IMR-90 (cell line): ENCODE measurements at regions not wholly inside any gene's neighbourhood (a gene's known extent, or its start where the extent isn't known, plus 50 kb on each side); places are given as distances from the start of the nearest gene placed in this dataset.

ENCODE experiments used
- ATAC-seq: fragments of 200-7000 bp; cut with Tn5 transposase; 2 replicates; pipeline ENCODE4 v1.9.1; 2020; ENCODE audit warnings: low read depth, mild to moderate bottlenecking, moderate library complexity
- BruUV-seq: library from RNA; stranded (reverse); fragments of 400-500 nt; replicated peaks from 2 replicates; lab custom pipeline; 2021; lab: Mats Ljungman, UMichigan
- CTCF ChIA-PET: fragments of 300-600 bp; formaldehyde crosslinking; extraction: SDS; loops from one replicate; lab custom pipeline; 2021; ENCODE audit warnings: antibody characterized with exemption; lab: Yijun Ruan, JAX
- POLR2A ChIA-PET: fragments of 300-600 bp; sonication (Branson Sonifier 250); formaldehyde crosslinking; loops from one replicate; lab custom pipeline; 2022; ENCODE audit warnings: antibody characterized with exemption; ENCODE audit not compliant: unreplicated experiment; lab: Charles Lee
- DNase-seq: peaks from one replicate; pipeline ENCODE4 v3.0.0; 2013
- H2AFZ ChIP-seq: replicated peaks from 2 replicates; pipeline ENCODE3; 2013; ENCODE audit warnings: low read length, mild to moderate bottlenecking; ENCODE audit not compliant: poor library complexity
- H2AK5ac ChIP-seq: 2 replicates; pipeline ENCODE4 v1.6.1; 2013; ENCODE audit warnings: low read depth, low read length, inconsistent platforms
- H2AK9ac ChIP-seq: replicated peaks from 2 replicates; pipeline ENCODE3; 2013; ENCODE audit warnings: mild to moderate bottlenecking, low read depth, low read length, moderate library complexity; ENCODE audit not compliant: poor library complexity
- H2BK120ac ChIP-seq: 2 replicates; pipeline ENCODE4 v1.6.1; 2013; ENCODE audit warnings: low read depth, low read length, inconsistent platforms
- H2BK15ac ChIP-seq: 3 replicates; pipeline ENCODE4 v1.6.1; 2013; ENCODE audit warnings: low read depth, low read length, inconsistent platforms
- H2BK20ac ChIP-seq: 2 replicates; pipeline ENCODE4 v1.6.1; 2013; ENCODE audit warnings: low read depth, mild to moderate bottlenecking, inconsistent platforms, low read length, moderate library complexity
- H2BK5ac ChIP-seq: 2 replicates; pipeline ENCODE4 v1.6.1; 2013; ENCODE audit warnings: mild to moderate bottlenecking, low read depth, low read length, inconsistent platforms; ENCODE audit not compliant: poor library complexity, severe bottlenecking
- H3K14ac ChIP-seq: replicated peaks from 2 replicates; pipeline ENCODE4 v1.6.1; 2013; ENCODE audit warnings: low read depth, low read length, inconsistent platforms
- H3K18ac ChIP-seq: 2 replicates; pipeline ENCODE4 v1.6.1; 2013; ENCODE audit warnings: low read depth, low read length, control low read depth
- H3K23ac ChIP-seq: 2 replicates; pipeline ENCODE4 v1.6.1; 2013; ENCODE audit warnings: low read depth, low read length, inconsistent platforms
- H3K27ac ChIP-seq: 2 replicates; pipeline ENCODE4 v1.5.1; 2013; ENCODE audit warnings: mild to moderate bottlenecking, control low read depth, low read length; ENCODE audit not compliant: insufficient read depth
- H3K27me3 ChIP-seq: 2 replicates; pipeline ENCODE4 v1.6.1; 2013; ENCODE audit warnings: low read length; ENCODE audit not compliant: control insufficient read depth, insufficient read depth
- H3K36me3 ChIP-seq: 2 replicates; pipeline ENCODE4 v1.6.1; 2013; ENCODE audit warnings: low read length, mixed read lengths; ENCODE audit not compliant: control insufficient read depth, insufficient read depth
- H3K4ac ChIP-seq: 2 replicates; pipeline ENCODE4 v1.6.1; 2013; ENCODE audit warnings: low read depth, low read length, inconsistent platforms
- H3K4me1 ChIP-seq: 2 replicates; pipeline ENCODE4 v1.6.1; 2013; ENCODE audit warnings: low read length, mixed read lengths; ENCODE audit not compliant: control insufficient read depth, insufficient read depth
- H3K4me2 ChIP-seq: 2 replicates; pipeline ENCODE4 v1.6.1; 2013; ENCODE audit warnings: low read depth, mild to moderate bottlenecking, control low read depth, low read length, moderate library complexity
- H3K4me3 ChIP-seq: 2 replicates; pipeline ENCODE4 v1.5.1; 2013; ENCODE audit warnings: low read depth, mild to moderate bottlenecking, control low read depth, low read length, moderate library complexity; ENCODE audit not compliant: insufficient read depth
- H3K56ac ChIP-seq: 2 replicates; pipeline ENCODE4 v1.6.1; 2013; ENCODE audit warnings: low read length, inconsistent platforms; ENCODE audit not compliant: insufficient read depth; ENCODE audit errors: extremely low read depth
- H3K79me1 ChIP-seq, 2 experiments: 2 replicates each; pipeline ENCODE4 v1.6.1; 2013; ENCODE audit warnings: low read length in 2 of 2, inconsistent platforms in 1 of 2, low read depth in 1 of 2
- H3K9ac ChIP-seq: 2 replicates; pipeline ENCODE4 v1.6.1; 2013; ENCODE audit warnings: low read depth, low read length, control low read depth
- H3K9me1 ChIP-seq: 2 replicates; pipeline ENCODE4 v1.6.1; 2013; ENCODE audit warnings: low read length, inconsistent platforms; ENCODE audit not compliant: insufficient read depth
- H3K9me3 ChIP-seq: 2 replicates; pipeline ENCODE4 v1.6.1; 2013; ENCODE audit warnings: low read length; ENCODE audit not compliant: control insufficient read depth, insufficient read depth
- H4K20me1 ChIP-seq: 2 replicates; pipeline ENCODE4 v1.6.1; 2013; ENCODE audit warnings: low read length, inconsistent platforms; ENCODE audit not compliant: insufficient read depth
- H4K5ac ChIP-seq: 2 replicates; pipeline ENCODE4 v1.6.1; 2013; ENCODE audit warnings: mild to moderate bottlenecking, low read depth, low read length, control low read depth
- H4K8ac ChIP-seq, 2 experiments: 2 replicates each; pipeline ENCODE4 v1.6.1; 2013; ENCODE audit warnings: low read depth in 2 of 2, low read length in 2 of 2, control low read depth in 1 of 2, inconsistent platforms in 1 of 2
- H4K91ac ChIP-seq: 2 replicates; pipeline ENCODE4 v1.6.1; 2013; ENCODE audit warnings: low read depth, low read length, inconsistent platforms; ENCODE audit not compliant: insufficient read depth
- BHLHE40 ChIP-seq: fragments of 150-350 bp; IDR thresholded peaks from 2 replicates; pipeline ENCODE4 v1.6.1; 2016; ENCODE audit warnings: mild to moderate bottlenecking, low read depth, low read length
- CEBPB ChIP-seq: IDR thresholded peaks from 2 replicates; pipeline ENCODE4 v1.6.1; 2012; ENCODE audit warnings: low read depth, low read length, improper control_type of control experiment
- CHD1 ChIP-seq: IDR thresholded peaks from 2 replicates; pipeline ENCODE4 v1.6.1; 2012; ENCODE audit warnings: low read depth, low read length, improper control_type of control experiment
- CTCF ChIP-seq: conservative IDR thresholded peaks from 2 replicates; pipeline ENCODE4 v1.5.1; 2012; ENCODE audit warnings: mild to moderate bottlenecking, low read depth, low read length, improper control_type of control experiment
- ELK1 ChIP-seq: fragments of 150-350 bp; IDR thresholded peaks from 2 replicates; pipeline ENCODE4 v1.6.1; 2016; ENCODE audit warnings: low read depth, mild to moderate bottlenecking, low read length, moderate library complexity, borderline replicate concordance
- FOS ChIP-seq: fragments of 150-350 bp; IDR thresholded peaks from 2 replicates; pipeline ENCODE4 v1.6.1; 2016; ENCODE audit warnings: low read depth, low read length
- MAFK ChIP-seq: IDR thresholded peaks from 2 replicates; pipeline ENCODE4 v1.6.1; 2012; ENCODE audit warnings: low read depth, low read length, improper control_type of control experiment
- MAZ ChIP-seq: IDR thresholded peaks from 2 replicates; pipeline ENCODE4 v1.6.1; 2012; ENCODE audit warnings: low read depth, mild to moderate bottlenecking, low read length, improper control_type of control experiment, moderate library complexity, borderline replicate concordance
- MXI1 ChIP-seq: IDR thresholded peaks from 2 replicates; pipeline ENCODE4 v1.6.1; 2012; ENCODE audit warnings: low read depth, mild to moderate bottlenecking, low read length, moderate library complexity, borderline replicate concordance
- NFE2L2 ChIP-seq: fragments of 150-350 bp; IDR thresholded peaks from 2 replicates; pipeline ENCODE4 v1.6.1; 2016; ENCODE audit warnings: low read depth, mild to moderate bottlenecking, low read length
- POLR2A ChIP-seq: IDR thresholded peaks from 2 replicates; pipeline ENCODE4 v1.6.1; 2012; ENCODE audit warnings: mild to moderate bottlenecking, low read depth, low read length
- RAD21 ChIP-seq: IDR thresholded peaks from 2 replicates; pipeline ENCODE4 v1.6.1; 2012; ENCODE audit warnings: low read length, improper control_type of control experiment
- RCOR1 ChIP-seq: IDR thresholded peaks from 2 replicates; pipeline ENCODE4 v1.6.1; 2012; ENCODE audit warnings: mild to moderate bottlenecking, low read length, improper control_type of control experiment; ENCODE audit not compliant: insufficient replicate concordance
- RFX5 ChIP-seq: IDR thresholded peaks from 2 replicates; pipeline ENCODE4 v1.8.0; 2012; ENCODE audit warnings: low read depth, mild to moderate bottlenecking, low read length, moderate library complexity
- SMC3 ChIP-seq: fragments of 150-350 bp; IDR thresholded peaks from 2 replicates; pipeline ENCODE4 v1.6.1; 2016; ENCODE audit warnings: low read depth, mild to moderate bottlenecking, antibody characterized with exemption, low read length, moderate library complexity
- dilution Hi-C: fragments of 300-500 bp; cut with HindIII; formaldehyde crosslinking; loops from one replicate; pipeline ENCODE4 v1.14.3; 2018; ENCODE audit warnings: low sequenced_read_pairs; ENCODE audit not compliant: unreplicated experiment
- in situ Hi-C: fragments of 300-500 bp; cut with MboI; formaldehyde crosslinking; loops from 3 replicates; pipeline ENCODE4 v1.14.3; 2019; ENCODE audit warnings: low sequenced_read_pairs, inconsistent platforms, mixed read lengths
- intact Hi-C: fragments of 100-400 bp; cut with micrococcal nuclease; formaldehyde crosslinking; loops from 2 replicates; pipeline ENCODE4 v1.10.0; 2022
- TF ChIP-seq, protein P1 (sequence below): fragments of 150-350 bp; IDR thresholded peaks from 2 replicates; pipeline ENCODE4 v1.6.1; 2017; ENCODE audit warnings: mild to moderate bottlenecking, antibody characterized with exemption, low read length, low read depth

- Histone ChIP-seq H2AFZ (no peak overlapping the region), H2AK9ac (no peak overlapping the region), H3K27me3 (no peaks in the 10 kb centered on the region), H3K9me3 (no peaks in the 10 kb centered on the region), H2BK15ac (no peak overlapping the region), H4K5ac (no peak overlapping the region), H2BK5ac (no peak overlapping the region), H3K4me2 (no peak overlapping the region), H3K27ac (no peak overlapping the region), H2AK5ac (no peak overlapping the region), H3K4me1 (peaks cover 2% of the 10 kb centered on the region; the same call in 1 of the 2 replicates), H3K36me3 (no peaks in the 10 kb centered on the region), H3K18ac (no peak overlapping the region), H3K4me3 (no peak overlapping the region), H4K91ac (no peak overlapping the region), H2BK120ac (no peak overlapping the region), H3K14ac (no peak overlapping the region), H2BK20ac (no peak overlapping the region), H3K4ac (no peak overlapping the region), H4K20me1 (no peaks in the 10 kb centered on the region), H3K9me1 (no peaks in the 10 kb centered on the region), H3K79me1 (no peaks in the 10 kb centered on the region), H3K9ac (no peak overlapping the region), H3K23ac (no peak overlapping the region), H3K56ac (no peak overlapping the region), H4K8ac (no peak overlapping the region)
- TF ChIP-seq POLR2A (no peak), SMC3 (no peak), RFX5 (no peak), MAZ (no peak), FOS (no peak), CEBPB (no peak; the same call in 1 of the 2 replicates), CHD1 (no peak), NFE2L2 (no peak), RCOR1 (no peak), CTCF (no peak), MAFK (no peak), MXI1 (no peak), BHLHE40 (no peak), RAD21 (no peak), ELK1 (no peak)
- TF ChIP-seq, protein P1, sequence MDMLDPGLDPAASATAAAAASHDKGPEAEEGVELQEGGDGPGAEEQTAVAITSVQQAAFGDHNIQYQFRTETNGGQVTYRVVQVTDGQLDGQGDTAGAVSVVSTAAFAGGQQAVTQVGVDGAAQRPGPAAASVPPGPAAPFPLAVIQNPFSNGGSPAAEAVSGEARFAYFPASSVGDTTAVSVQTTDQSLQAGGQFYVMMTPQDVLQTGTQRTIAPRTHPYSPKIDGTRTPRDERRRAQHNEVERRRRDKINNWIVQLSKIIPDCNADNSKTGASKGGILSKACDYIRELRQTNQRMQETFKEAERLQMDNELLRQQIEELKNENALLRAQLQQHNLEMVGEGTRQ, result no peak
- BruUV-seq, result no TSS peak
- ChIA-PET POLR2A (no interaction called here), CTCF (no interaction called here)
- ATAC-seq (peak; percentile 66), DNase-seq (peak; percentile 2)
- intact Hi-C loops (no loop called here), in situ Hi-C loops (no loop called here), dilution Hi-C loops (no loop called here)
Observed at GRCh38 chr5:129406440-129406839, 53.7 kb upstream of the ADAMTS19 start.
